ENCODE measurements at regions not wholly inside any gene's neighbourhood (a gene's known extent, or its start where the extent isn't known, plus 50 kb on each side); places are given as distances from the start of the nearest gene placed in this dataset.

DNA sequence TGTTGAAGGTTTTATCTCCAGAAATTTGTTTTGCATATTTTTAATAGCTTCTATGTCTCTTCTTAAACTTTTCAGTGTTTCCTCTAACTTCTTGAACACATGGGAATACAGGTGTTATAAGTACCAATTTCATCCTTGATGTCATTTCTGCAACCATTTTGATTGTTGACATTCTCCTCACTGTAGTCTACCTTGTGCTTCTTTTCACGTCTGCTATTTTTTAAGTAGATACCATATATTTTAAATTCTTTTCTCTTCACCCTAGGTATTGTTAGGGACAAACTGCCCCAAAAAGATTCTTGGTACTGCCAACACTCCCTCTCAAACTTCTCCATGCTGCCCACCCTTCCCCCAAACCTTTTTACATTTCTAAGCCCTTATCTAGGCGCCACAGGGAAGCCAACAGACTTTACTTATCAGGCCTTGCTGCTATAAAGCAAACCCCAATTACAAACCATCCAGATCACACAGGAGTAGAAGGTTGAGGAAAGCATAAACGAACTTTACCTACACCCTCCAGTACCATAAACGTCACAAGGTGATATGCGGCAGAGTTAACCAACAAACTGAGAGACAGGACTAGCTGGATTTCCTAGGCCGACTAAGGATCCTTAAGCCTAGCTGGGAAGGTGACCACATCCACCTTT, 1165.3 kb downstream of the TAF11L14 start (continued):
- TF ChIP-seq, protein P1, sequence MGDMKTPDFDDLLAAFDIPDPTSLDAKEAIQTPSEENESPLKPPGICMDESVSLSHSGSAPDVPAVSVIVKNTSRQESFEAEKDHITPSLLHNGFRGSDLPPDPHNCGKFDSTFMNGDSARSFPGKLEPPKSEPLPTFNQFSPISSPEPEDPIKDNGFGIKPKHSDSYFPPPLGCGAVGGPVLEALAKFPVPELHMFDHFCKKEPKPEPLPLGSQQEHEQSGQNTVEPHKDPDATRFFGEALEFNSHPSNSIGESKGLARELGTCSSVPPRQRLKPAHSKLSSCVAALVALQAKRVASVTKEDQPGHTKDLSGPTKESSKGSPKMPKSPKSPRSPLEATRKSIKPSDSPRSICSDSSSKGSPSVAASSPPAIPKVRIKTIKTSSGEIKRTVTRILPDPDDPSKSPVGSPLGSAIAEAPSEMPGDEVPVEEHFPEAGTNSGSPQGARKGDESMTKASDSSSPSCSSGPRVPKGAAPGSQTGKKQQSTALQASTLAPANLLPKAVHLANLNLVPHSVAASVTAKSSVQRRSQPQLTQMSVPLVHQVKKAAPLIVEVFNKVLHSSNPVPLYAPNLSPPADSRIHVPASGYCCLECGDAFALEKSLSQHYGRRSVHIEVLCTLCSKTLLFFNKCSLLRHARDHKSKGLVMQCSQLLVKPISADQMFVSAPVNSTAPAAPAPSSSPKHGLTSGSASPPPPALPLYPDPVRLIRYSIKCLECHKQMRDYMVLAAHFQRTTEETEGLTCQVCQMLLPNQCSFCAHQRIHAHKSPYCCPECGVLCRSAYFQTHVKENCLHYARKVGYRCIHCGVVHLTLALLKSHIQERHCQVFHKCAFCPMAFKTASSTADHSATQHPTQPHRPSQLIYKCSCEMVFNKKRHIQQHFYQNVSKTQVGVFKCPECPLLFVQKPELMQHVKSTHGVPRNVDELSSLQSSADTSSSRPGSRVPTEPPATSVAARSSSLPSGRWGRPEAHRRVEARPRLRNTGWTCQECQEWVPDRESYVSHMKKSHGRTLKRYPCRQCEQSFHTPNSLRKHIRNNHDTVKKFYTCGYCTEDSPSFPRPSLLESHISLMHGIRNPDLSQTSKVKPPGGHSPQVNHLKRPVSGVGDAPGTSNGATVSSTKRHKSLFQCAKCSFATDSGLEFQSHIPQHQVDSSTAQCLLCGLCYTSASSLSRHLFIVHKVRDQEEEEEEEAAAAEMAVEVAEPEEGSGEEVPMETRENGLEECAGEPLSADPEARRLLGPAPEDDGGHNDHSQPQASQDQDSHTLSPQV (IDR thresholded peaks at IDR 0.05) = peak; percentile 57; the same call in 1 of the 2 replicates
- TF ChIP-seq SETDB1 (IDR thresholded peaks at IDR 0.05; ENCODE audit: low read length) = no peak
- no peak for TF ChIP-seq GTF2A2 (tag; IDR thresholded peaks at IDR 0.05)
- TF ChIP-seq, protein P2, sequence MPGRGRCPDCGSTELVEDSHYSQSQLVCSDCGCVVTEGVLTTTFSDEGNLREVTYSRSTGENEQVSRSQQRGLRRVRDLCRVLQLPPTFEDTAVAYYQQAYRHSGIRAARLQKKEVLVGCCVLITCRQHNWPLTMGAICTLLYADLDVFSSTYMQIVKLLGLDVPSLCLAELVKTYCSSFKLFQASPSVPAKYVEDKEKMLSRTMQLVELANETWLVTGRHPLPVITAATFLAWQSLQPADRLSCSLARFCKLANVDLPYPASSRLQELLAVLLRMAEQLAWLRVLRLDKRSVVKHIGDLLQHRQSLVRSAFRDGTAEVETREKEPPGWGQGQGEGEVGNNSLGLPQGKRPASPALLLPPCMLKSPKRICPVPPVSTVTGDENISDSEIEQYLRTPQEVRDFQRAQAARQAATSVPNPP (IDR thresholded peaks at IDR 0.05; ENCODE audit: borderline replicate concordance, insufficient read depth, insufficient read length) = no peak
- peak; percentile 26; the same call in 1 of the 2 replicates for TF ChIP-seq NFIC (IDR thresholded peaks at IDR 0.05)
- TF ChIP-seq, protein P3, sequence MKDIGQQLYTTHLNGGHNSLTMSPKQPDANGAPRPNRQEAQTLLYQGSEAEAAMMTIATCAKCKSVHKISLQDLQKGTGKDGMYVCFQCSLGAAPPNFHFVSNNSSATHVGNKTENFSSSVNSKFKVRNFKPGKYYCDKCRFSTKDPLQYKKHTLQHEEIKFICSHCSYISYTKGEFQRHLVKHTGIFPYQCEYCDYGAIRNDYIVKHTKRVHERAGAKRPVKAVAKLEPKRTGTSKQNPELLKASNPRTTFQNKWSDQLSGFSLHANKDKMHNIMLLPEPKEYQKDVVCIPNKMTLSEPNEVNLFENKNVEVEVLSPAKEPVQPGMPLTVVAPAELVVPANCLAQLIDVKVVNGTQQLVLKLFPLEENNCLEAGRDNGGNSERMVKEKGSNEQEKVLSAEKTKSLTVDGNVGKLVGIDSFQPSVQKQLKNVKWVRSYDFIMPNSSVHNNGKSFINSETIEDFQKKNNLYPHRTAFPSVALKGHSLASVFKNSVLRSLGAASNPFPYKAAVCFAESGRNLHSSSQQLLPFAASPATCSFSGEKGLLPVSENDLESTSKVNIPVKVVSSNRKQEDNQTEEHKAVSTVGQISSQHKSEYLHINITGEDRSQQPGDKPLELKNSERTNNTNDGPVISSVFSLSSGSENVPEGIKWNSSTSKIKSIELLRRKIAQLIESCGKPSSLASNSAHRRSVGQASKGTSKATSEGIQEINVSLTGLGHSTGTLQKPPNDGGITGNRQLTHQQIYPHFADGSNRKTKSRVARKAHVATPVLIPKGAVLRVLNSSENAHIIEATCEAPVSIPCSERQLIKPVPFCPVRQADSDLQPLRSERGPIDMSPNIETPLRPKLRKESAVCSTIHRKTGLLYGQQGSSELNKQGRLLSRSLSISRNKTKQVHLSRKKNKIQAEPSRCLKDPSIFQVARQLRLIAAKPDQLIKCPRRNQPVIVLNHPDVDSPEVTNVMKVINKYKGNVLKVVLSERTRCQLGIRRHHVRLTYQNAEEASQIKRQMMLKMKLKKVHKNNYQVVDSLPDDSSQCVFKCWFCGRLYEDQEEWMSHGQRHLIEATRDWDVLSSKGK (CRISPR knock-in tag; IDR thresholded peaks at IDR 0.05) = no peak
- no peak for TF ChIP-seq CHD1 (IDR thresholded peaks at IDR 0.05; ENCODE audit: low read length)
- no peak for TF ChIP-seq ZBTB8A (IDR thresholded peaks at IDR 0.05; ENCODE audit: partially characterized antibody)
- no peak for TF ChIP-seq TEAD1 (CRISPR knock-in tag; IDR thresholded peaks at IDR 0.05)
- TF ChIP-seq SMARCA4 (IDR thresholded peaks at IDR 0.05) = peak; percentile 46; the same call in 1 of the 2 replicates
- 0 out of 2 replicates have a peak, but pooled peaks have one; percentile 19 for TF ChIP-seq ZKSCAN8 (CRISPR knock-in tag; IDR thresholded peaks at IDR 0.05)
- TF ChIP-seq, protein P4, sequence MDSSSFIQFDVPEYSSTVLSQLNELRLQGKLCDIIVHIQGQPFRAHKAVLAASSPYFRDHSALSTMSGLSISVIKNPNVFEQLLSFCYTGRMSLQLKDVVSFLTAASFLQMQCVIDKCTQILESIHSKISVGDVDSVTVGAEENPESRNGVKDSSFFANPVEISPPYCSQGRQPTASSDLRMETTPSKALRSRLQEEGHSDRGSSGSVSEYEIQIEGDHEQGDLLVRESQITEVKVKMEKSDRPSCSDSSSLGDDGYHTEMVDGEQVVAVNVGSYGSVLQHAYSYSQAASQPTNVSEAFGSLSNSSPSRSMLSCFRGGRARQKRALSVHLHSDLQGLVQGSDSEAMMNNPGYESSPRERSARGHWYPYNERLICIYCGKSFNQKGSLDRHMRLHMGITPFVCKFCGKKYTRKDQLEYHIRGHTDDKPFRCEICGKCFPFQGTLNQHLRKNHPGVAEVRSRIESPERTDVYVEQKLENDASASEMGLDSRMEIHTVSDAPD (CRISPR knock-in tag; IDR thresholded peaks at IDR 0.05) = no peak
- TF ChIP-seq HIVEP1 (CRISPR knock-in tag; IDR thresholded peaks at IDR 0.05) = no peak
- TF ChIP-seq, protein P5, sequence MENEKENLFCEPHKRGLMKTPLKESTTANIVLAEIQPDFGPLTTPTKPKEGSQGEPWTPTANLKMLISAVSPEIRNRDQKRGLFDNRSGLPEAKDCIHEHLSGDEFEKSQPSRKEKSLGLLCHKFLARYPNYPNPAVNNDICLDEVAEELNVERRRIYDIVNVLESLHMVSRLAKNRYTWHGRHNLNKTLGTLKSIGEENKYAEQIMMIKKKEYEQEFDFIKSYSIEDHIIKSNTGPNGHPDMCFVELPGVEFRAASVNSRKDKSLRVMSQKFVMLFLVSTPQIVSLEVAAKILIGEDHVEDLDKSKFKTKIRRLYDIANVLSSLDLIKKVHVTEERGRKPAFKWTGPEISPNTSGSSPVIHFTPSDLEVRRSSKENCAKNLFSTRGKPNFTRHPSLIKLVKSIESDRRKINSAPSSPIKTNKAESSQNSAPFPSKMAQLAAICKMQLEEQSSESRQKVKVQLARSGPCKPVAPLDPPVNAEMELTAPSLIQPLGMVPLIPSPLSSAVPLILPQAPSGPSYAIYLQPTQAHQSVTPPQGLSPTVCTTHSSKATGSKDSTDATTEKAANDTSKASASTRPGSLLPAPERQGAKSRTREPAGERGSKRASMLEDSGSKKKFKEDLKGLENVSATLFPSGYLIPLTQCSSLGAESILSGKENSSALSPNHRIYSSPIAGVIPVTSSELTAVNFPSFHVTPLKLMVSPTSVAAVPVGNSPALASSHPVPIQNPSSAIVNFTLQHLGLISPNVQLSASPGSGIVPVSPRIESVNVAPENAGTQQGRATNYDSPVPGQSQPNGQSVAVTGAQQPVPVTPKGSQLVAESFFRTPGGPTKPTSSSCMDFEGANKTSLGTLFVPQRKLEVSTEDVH (IDR thresholded peaks at IDR 0.05; ENCODE audit: low read depth, partially characterized antibody) = no peak
- no peak; the same call in 1 of the 2 replicates for TF ChIP-seq PTRF (tag; IDR thresholded peaks at IDR 0.05)
